GM12878 (cell line): ENCODE measurements at regions not wholly inside any gene's neighbourhood (a gene's known extent, or its start where the extent isn't known, plus 50 kb on each side); places are given as distances from the start of the nearest gene placed in this dataset.

ENCODE experiments used
- ATAC-seq: fragments of 200-7000 bp; cut with Tn5 transposase; 3 replicates; pipeline ENCODE4 v1.9.1; 2020; ENCODE audit warnings: mild to moderate bottlenecking, moderate library complexity
- BruUV-seq: library from RNA; stranded (reverse); fragments of 400-500 nt; replicated peaks from 2 replicates; lab custom pipeline; 2021; lab: Mats Ljungman, UMichigan
- CTCF ChIA-PET: fragments of 300-600 bp; sonication (Branson Sonifier 250); formaldehyde crosslinking; extraction: SDS; loops from one replicate; lab custom pipeline; 2021; ENCODE audit warnings: inconsistent platforms; lab: Yijun Ruan, JAX
- POLR2A ChIA-PET: fragments of 350-600 bp; formaldehyde crosslinking; extraction: SDS; loops from one replicate; lab custom pipeline; 2021; ENCODE audit warnings: inconsistent platforms; lab: Charles Lee
- RAD21 ChIA-PET: fragments of 300-600 bp; sonication (Branson Sonifier 250); formaldehyde crosslinking; loops from one replicate; lab custom pipeline; 2023; ENCODE audit warnings: antibody characterized with exemption; ENCODE audit not compliant: unreplicated experiment; lab: Charles Lee
- SMC1A ChIA-PET: fragments of 300-600 bp; sonication (Branson Sonifier 250); formaldehyde crosslinking; loops from one replicate; lab custom pipeline; 2023; ENCODE audit not compliant: unreplicated experiment, uncharacterized antibody; lab: Charles Lee
- DNase-seq: peaks from one replicate; pipeline ENCODE4 v3.0.0-alpha.2; 2011; ENCODE audit warnings: low read depth, low spot score
- FAIRE-seq: peaks from 3 replicates; lab custom pipeline; 2011; peaks lifted over from hg19 to GRCh38; lab: Jason Lieb, UNC
- H2AFZ ChIP-seq: 2 replicates; pipeline ENCODE4 v1.6.0; 2011; ENCODE audit warnings: low read depth, low read length, control low read depth; ENCODE audit not compliant: control insufficient read depth
- H3K27ac ChIP-seq: 2 replicates; pipeline ENCODE4 v1.5.1; 2011; ENCODE audit warnings: control low read depth; ENCODE audit not compliant: control insufficient read depth, insufficient read depth
- H3K27me3 ChIP-seq, 2 experiments: replicated peaks in 1 of 2; 2 replicates each; pipeline versions ENCODE4 v1.6.0 to v1.6.1; 2011; ENCODE audit warnings: low read length in 1 of 2; ENCODE audit not compliant: control insufficient read depth in 2 of 2, insufficient read depth in 2 of 2
- H3K36me3 ChIP-seq, 2 experiments: 2 replicates each; pipeline ENCODE4 v1.5.1; 2011; ENCODE audit warnings: low read length in 1 of 2; ENCODE audit not compliant: control insufficient read depth in 2 of 2, insufficient read depth in 2 of 2
- H3K4me1 ChIP-seq: 2 replicates; pipeline ENCODE4 v1.6.1; 2011; ENCODE audit warnings: mild to moderate bottlenecking, low read length, moderate library complexity, mixed read lengths; ENCODE audit not compliant: control insufficient read depth, insufficient read depth
- H3K4me2 ChIP-seq: 2 replicates; pipeline ENCODE4 v1.6.0; 2011; ENCODE audit warnings: control low read depth; ENCODE audit not compliant: control insufficient read depth, insufficient read depth
- H3K4me3 ChIP-seq: fragments of 200-600 bp; sonication (generic); 2 replicates; pipeline ENCODE4 v1.5.1; 2016
- H3K79me2 ChIP-seq: 2 replicates; pipeline ENCODE4 v1.6.0; 2011; ENCODE audit warnings: low read length; ENCODE audit not compliant: control insufficient read depth, insufficient read depth
- H3K9ac ChIP-seq: 2 replicates; pipeline ENCODE4 v1.8.0; 2011; ENCODE audit warnings: low read length, control low read depth, mixed read lengths; ENCODE audit not compliant: control insufficient read depth, insufficient read depth
- H3K9me3 ChIP-seq: replicated peaks from 3 replicates; pipeline ENCODE4 v1.5.1; 2011; ENCODE audit warnings: mild to moderate bottlenecking, low read length; ENCODE audit not compliant: control insufficient read depth, insufficient read depth
- H4K20me1 ChIP-seq: 2 replicates; pipeline ENCODE4 v1.6.0; 2011; ENCODE audit not compliant: control insufficient read depth, insufficient read depth
- WGBS: methylation state at CpG from one replicate; pipeline ENCODE4 v1.1.6; 2016; ENCODE audit warnings: low lambda C conversion rate; ENCODE audit not compliant: insufficient replicate concordance, insufficient coverage; ENCODE audit errors: missing lambda C conversion rate; 5-methylcytosine and 5-hydroxymethylcytosine counted together
- in situ Hi-C: fragments of 300-500 bp; cut with MboI; formaldehyde crosslinking; loops from 9 replicates; pipeline ENCODE4 v1.14.3; 2018; ENCODE audit warnings: mixed read lengths
- intact Hi-C: fragments of 100-400 bp; cut with micrococcal nuclease; formaldehyde crosslinking; loops from one replicate; pipeline ENCODE4 v1.14.2; 2022; ENCODE audit not compliant: unreplicated experiment
- TF ChIP-seq, protein P1 (sequence below): fragments of 150-350 bp; IDR thresholded peaks from 2 replicates; pipeline ENCODE4 v1.6.1; 2014; ENCODE audit warnings: mild to moderate bottlenecking, low read depth, low read length

GRCh38 chr4:128560754-128561495 is 248.6 kb upstream of the JADE1 start:
- in situ Hi-C loops: no loop called here

More at GRCh38 chr4:128560754-128561495, 248.6 kb upstream of the JADE1 start:
- H3K9me3 ChIP-seq: no peaks in the 10 kb centered on the region
- DNase-seq: no peak
- no peaks in the 10 kb centered on the region for H3K79me2 ChIP-seq
- SMC1A ChIA-PET: interaction anchor here (1.1 to 1.2 kb wide), 2 partner anchors 18 to 40 kb away, joined by 3 read pairs; no protein-coding TSS in a partner anchor
- intact Hi-C loops: no loop called here
- TF ChIP-seq, protein P1, sequence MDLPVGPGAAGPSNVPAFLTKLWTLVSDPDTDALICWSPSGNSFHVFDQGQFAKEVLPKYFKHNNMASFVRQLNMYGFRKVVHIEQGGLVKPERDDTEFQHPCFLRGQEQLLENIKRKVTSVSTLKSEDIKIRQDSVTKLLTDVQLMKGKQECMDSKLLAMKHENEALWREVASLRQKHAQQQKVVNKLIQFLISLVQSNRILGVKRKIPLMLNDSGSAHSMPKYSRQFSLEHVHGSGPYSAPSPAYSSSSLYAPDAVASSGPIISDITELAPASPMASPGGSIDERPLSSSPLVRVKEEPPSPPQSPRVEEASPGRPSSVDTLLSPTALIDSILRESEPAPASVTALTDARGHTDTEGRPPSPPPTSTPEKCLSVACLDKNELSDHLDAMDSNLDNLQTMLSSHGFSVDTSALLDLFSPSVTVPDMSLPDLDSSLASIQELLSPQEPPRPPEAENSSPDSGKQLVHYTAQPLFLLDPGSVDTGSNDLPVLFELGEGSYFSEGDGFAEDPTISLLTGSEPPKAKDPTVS: no peak
- TF ChIP-seq, all 136 proteins: peak for 0
- Histone ChIP-seq H3K4me1 (no peaks in the 10 kb centered on the region), H3K4me2 (no peak overlapping the region), H3K27me3 (no peaks in the 10 kb centered on the region), H3K9ac (no peak overlapping the region), H2AFZ (no peak overlapping the region), H3K4me3 (no peak overlapping the region), H3K27ac (no peak overlapping the region), H4K20me1 (no peaks in the 10 kb centered on the region), H3K36me3 (no peaks in the 10 kb centered on the region)
- no TSS peak for BruUV-seq
- POLR2A ChIA-PET: no interaction called here
- no peak for FAIRE-seq
- WGBS: 79% methylated on average over 5 of the region's 6 CpGs
- RAD21 ChIA-PET: no interaction called here
- ATAC-seq: no peak
- CTCF ChIA-PET: interaction anchor here (3.5 to 3.8 kb wide), 2 partner anchors 13 to 107 kb away, joined by 18 to 21 read pairs; no protein-coding TSS in a partner anchor
